Medulla oblongata (tissue), 1 donor: ENCODE measurements at regions not wholly inside any gene's neighbourhood (a gene's known extent, or its start where the extent isn't known, plus 50 kb on each side); places are given as distances from the start of the nearest gene placed in this dataset.
A peak's percentile ranks its signal among the peaks of the same experiment; 100 is the strongest.

Experiments used
- DNase-seq: peaks from one replicate; pipeline ENCODE4 v3.0.0-alpha.2; 2015; ENCODE audit errors: extremely low spot score

GRCh38 chr2:121074293-121074932 lies 210.6 kb downstream of the TFCP2L1 start:
- DNase-seq: no peak

DNA sequence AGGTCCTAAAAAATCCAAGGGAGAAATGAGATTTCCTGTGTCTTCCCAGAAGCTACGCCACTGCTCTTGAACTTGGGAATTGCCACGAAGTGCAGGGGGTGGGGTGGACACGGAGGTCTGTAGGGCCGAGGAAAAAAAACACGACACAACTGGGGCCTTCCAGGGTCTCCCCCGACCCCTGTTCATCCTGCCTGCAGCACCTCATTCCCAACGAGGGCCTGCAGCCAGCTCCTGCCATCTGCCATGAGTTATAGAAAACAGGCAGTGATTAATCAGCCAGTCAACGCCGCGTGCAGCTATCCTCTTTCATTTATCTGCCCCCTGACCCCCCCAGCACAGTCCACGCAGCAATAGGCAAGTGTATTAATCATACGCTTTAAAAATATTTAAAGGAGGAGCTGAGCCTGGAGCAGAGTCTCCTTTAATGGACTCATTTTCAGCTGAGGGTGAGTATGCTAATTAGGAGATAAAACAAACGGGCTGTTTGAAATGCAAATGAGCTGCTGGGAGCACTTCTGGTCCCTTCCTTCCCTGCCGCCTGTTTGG lies 209.9 kb downstream of the TFCP2L1 start:
- no peak for DNase-seq

DNA sequence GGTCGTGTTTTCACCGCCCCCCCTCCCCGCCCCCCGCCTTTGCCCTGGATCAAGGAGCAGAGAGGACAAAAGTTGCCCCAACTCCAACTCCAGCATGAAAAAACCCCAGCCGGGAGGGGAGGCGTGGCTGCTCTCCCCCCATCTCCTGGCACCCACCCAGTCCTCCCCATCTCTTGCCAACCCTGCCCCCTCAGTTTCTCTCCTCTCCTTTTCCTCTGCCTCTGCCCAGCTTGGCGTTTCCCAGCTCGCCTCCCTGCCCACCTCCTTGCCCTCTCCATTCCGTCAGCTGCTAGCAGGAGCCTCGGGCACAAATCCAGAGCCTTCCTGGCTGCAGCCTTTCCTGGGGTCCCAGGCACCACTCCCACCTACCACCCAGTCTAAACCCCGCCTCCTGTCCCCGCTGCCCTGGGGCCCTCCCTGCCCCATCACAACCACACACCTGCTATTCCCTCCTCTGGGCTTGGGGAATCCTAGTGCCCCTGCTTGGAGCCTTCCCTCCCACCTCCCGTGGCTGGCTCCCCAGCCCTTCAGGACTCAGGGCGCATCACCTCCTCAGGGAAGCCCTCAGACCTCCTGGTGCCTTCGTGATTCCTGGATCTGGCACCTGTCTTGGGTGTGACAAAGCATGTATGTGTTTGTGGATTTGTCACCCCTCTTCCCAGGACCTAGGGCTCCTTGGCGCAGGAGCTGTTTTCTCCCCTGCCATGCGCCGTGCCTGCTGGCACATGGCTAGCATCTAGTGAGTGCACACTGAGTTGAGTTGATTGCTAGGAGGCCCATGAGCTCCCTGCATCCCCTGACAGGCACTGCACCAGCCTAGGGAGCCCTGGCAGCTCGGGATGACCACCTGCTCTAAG lies 209.1 kb downstream of the TFCP2L1 start:
- DNase-seq: peak; percentile 55

GRCh38 chr2:121076498-121076820 lies 208.5 kb downstream of the TFCP2L1 start:
- no peak for DNase-seq

GRCh38 chr2:121076885-121077549 lies 208.0 kb downstream of the TFCP2L1 start:
- DNase-seq: peak; percentile 14

- DNase-seq: no peak
These were observed 206.1 kb downstream of the TFCP2L1 start for GRCh38 chr2:121078899-121079298.

GRCh38 chr2:121080013-121080772 lies 204.8 kb downstream of the TFCP2L1 start:
- DNase-seq: peak; percentile 76

- DNase-seq: no peak
These were observed 203.3 kb downstream of the TFCP2L1 start for GRCh38 chr2:121081701-121082100.

GRCh38 chr2:121082191-121082590 lies 202.8 kb downstream of the TFCP2L1 start:
- DNase-seq: no peak

DNA sequence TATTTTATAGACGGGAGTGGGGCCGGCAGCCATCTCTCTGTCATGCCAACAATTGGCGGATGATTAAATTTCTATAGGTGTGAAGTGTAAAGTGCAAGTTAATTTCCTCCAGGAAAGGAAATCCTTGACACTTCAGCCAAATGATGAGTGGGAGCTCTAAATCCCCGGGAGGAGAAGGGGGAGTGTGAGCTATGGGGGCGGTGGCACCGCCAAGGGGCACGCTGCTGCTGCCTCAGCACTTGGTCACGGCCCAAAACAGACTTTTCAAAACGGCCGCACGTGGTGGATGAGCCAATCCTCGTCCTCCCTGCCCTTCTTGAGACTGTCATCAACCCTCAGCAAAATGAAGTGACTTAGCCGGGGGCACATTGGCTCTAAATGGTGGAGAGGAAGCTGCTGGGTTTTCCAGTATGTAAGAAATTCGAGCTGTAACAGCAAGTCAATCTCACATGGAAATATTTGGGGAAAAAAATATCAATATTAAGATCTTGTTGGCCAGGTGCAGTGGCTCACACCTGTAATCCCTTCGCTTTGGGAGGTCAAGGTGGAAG lies 200.8 kb downstream of the TFCP2L1 start:
- no peak for DNase-seq

GRCh38 chr2:121085801-121086200 lies 199.2 kb downstream of the TFCP2L1 start:
- no peak for DNase-seq

- no peak for DNase-seq
These were observed 198.6 kb downstream of the TFCP2L1 start for GRCh38 chr2:121086450-121086849.

- no peak for DNase-seq
These were observed 197.9 kb downstream of the TFCP2L1 start for GRCh38 chr2:121087117-121087516.

GRCh38 chr2:121088251-121089165 lies 196.5 kb downstream of the TFCP2L1 start:
- DNase-seq: no peak

GRCh38 chr2:121089166-121089510 lies 195.9 kb downstream of the TFCP2L1 start:
- no peak for DNase-seq

DNA sequence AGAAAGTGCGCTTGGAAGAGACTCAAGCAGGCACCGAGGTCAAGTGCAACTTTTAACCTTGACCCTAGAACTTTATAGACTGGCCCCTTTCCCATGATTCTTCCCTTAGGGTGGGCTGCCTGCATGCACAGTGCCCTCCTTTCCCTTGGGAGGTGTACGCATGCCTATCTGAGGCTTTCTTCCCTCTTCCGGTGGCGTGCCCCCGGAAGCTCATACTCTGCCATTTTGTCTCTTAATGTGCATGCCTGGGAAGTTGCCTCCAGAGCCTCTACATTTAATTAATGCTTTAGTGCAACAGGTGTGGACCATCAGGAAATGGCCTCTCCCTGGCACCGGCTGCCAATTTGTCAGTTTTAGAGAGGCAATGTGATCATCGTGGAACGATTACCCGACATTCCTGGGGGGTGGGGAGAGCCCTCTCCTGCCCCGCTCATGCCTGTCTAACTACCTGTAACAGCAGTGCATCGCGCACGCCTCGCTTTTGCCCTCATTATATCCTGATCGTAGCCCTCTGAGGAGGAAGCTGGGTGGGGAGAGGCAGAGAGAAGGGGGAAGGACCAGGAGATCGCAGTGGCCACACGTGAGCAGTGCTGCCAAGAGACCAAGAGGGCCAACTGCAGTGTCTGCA lies 194.8 kb downstream of the TFCP2L1 start:
- no peak for DNase-seq

DNA sequence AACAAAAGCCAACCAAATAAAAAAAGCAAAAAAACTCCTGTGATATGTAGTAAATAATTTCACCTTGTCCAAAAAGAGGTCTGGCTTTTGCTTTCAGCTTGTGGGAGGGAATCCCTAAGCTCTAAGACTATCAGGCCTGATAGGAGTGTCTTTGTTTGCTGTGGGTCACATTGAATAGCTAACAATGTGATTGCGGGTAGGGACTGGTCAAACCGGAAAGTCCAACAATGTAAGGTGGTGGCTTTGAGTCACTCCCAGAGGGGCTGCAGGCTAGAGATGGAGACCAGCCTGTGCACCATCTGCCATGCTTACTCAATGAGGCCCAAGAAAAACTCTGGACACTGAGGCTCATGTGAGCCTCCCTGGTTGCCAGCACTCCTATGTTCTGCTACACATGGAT lies 192.9 kb downstream of the TFCP2L1 start:
- DNase-seq: no peak

DNA sequence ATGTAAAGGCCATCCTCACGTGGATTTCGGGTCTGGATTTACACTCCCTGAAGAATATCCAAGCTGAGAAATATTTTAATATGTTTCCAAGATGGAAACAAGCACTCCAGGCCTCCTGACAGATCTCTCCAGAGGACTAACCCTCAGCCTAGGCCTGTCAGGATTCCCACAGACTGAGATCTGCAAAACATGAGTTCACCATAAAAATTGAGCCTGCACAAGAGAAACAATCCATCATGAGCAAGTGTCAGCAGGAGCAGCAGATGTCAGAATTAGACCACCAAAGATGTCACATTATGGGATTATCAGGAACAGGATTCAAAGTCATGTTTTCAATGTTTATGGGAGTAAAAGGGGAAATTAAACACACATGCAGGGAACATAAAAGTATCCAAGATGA lies 191.3 kb downstream of the TFCP2L1 start:
- DNase-seq: no peak

DNA sequence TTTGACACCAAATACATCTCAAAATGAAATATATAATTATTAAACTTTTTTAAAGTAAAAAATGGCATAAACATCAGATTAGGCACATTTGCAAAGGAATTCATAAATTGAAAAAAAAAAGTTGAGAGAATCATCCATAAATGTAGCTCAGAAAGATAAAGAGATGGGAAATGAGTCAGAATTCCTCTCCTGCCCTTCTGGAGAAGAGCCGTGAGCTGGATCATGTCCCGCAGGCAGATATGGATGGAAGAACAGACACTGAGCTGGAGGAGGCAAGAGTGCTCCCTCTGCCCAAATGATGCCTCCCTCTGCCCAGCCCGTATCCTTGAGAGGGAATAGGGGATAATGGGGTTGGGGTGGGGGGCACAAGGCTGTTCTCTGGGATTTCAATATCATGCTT lies 190.9 kb downstream of the TFCP2L1 start:
- no peak for DNase-seq

DNA sequence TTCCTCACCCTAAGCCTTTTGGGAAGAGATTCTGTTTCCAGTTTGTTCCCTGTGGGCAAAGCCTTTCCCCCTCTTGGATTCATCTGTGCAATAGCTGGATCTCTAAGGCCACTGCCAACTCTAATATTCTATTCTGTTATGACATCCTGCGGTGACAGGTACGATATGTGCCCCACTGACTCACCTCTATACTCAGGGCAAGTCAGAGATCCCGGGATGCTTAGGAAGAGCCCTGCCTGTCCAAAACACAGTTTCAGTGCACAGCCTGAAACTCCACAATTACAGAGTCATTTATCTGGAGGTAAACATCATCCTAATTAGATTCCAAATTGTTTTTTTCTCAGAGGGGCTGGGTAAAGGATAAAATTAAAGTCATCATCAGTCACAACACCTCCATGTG lies 190.2 kb downstream of the TFCP2L1 start:
- no peak for DNase-seq
